Lung (tissue), 11 donors: ENCODE measurements at regions not wholly inside any gene's neighbourhood (a gene's known extent, or its start where the extent isn't known, plus 50 kb on each side); places are given as distances from the start of the nearest gene placed in this dataset.
A peak's percentile ranks its signal among the peaks of the same experiment; 100 is the strongest.

ENCODE experiments used
- ATAC-seq: fragments of 200-7000 bp; cut with Tn5 transposase; one replicate; pipeline ENCODE4 v1.9.1; 2020; ENCODE audit warnings: moderate number of reproducible peaks; ENCODE audit not compliant: insufficient read depth, low FRiP score
- DNase-seq, 3 donors: peaks; one replicate each; pipeline ENCODE4 v3.0.0-alpha.2; 2013 to 2017
- H3K27ac ChIP-seq, 2 donors: one replicate each; pipeline ENCODE4 v1.5.1; 2013; ENCODE audit warnings: mild to moderate bottlenecking in 2 of 2, moderate library complexity in 2 of 2, control low read depth in 1 of 2, inconsistent platforms in 1 of 2, low read depth in 1 of 2, low read length in 1 of 2
- H3K27me3 ChIP-seq, 3 donors: one replicate each; pipeline ENCODE4 v1.5.1; 2013; ENCODE audit warnings: low read length in 2 of 3; ENCODE audit not compliant: control insufficient read depth in 3 of 3, insufficient read depth in 3 of 3
- H3K36me3 ChIP-seq, 4 donors: one replicate each; pipeline ENCODE4 v1.5.1; 2013; ENCODE audit warnings: low read length in 4 of 4, mild to moderate bottlenecking in 1 of 4, moderate library complexity in 1 of 4; ENCODE audit not compliant: control insufficient read depth in 4 of 4, insufficient read depth in 4 of 4
- H3K4me1 ChIP-seq, 5 donors: one replicate each; pipeline ENCODE4 v1.5.1; 2013; ENCODE audit warnings: low read length in 5 of 5, mild to moderate bottlenecking in 2 of 5, moderate library complexity in 1 of 5; ENCODE audit not compliant: control insufficient read depth in 5 of 5, insufficient read depth in 5 of 5
- H3K4me3 ChIP-seq: one replicate; pipeline ENCODE4 v1.5.1; 2013; ENCODE audit warnings: mild to moderate bottlenecking, control low read depth, moderate library complexity
- H3K9ac ChIP-seq, 2 donors: one replicate each; pipeline ENCODE4 v1.5.1; 2013; ENCODE audit warnings: low read length in 2 of 2, control low read depth in 1 of 2; ENCODE audit not compliant: insufficient read depth in 1 of 2
- H3K9me3 ChIP-seq, 4 donors: one replicate each; pipeline ENCODE4 v1.5.1; 2013; ENCODE audit warnings: low read length in 3 of 4, mild to moderate bottlenecking in 1 of 4, moderate library complexity in 1 of 4; ENCODE audit not compliant: control insufficient read depth in 4 of 4, insufficient read depth in 3 of 4
- CTCF ChIP-seq: IDR thresholded peaks from 2 replicates; pipeline ENCODE4 v1.5.1; 2012; ENCODE audit warnings: mild to moderate bottlenecking; ENCODE audit errors: control extremely low read depth, extremely low read depth
- WGBS, 2 donors: extraction: QIAGEN DNeasy Blood & Tissue Kit; methylation state at CpG; one replicate each; pipeline ENCODE4 v1.1.7; 2013; 5-methylcytosine and 5-hydroxymethylcytosine counted together
- donor health status: control.
- donor health status: control.
- donor health status: Bipolar disorder and iron deficiency.
- donor health status: healthy.
- donor health status: DM: yes; HTN: yes; CAD: no.

- H3K36me3 ChIP-seq: no peaks in the 10 kb centered on the region
- peaks cover 0 to 2% (median 0%) of the 10 kb centered on the region in 4 donors for H3K9me3 ChIP-seq
- H3K27me3 ChIP-seq: no peaks in the 10 kb centered on the region
- no peak overlapping the region for H3K9ac ChIP-seq
- no peak overlapping the region for H3K4me3 ChIP-seq
- no peak for DNase-seq
- 90 to 93% methylated on average over 3 of the region's 3 CpGs for WGBS, 2 donors
- peaks cover 0 to 9% (median 2%) of the 10 kb centered on the region in 5 donors for H3K4me1 ChIP-seq
- TF ChIP-seq CTCF: no peak
- H3K27ac ChIP-seq: no peak overlapping the region
- ATAC-seq: no peak
Measured at GRCh38 chr20:10990625-10991382, 317.0 kb upstream of the JAG1 start.

GRCh38 chr20:10992731-10993130 is 318.9 kb upstream of the JAG1 start:
- peaks cover 0 to 9% (median 2%) of the 10 kb centered on the region in 5 donors for H3K4me1 ChIP-seq
- no peaks in the 10 kb centered on the region for H3K27me3 ChIP-seq
- no peaks in the 10 kb centered on the region for H3K36me3 ChIP-seq
- DNase-seq: peak in 2 of 3 donors; percentile 61 to 69
- H3K9ac ChIP-seq: no peak overlapping the region
- 61 to 79% methylated on average over 6 of the region's 6 CpGs for WGBS, 2 donors
- H3K27ac ChIP-seq: no peak overlapping the region
- ATAC-seq: no peak
- TF ChIP-seq CTCF: no peak
- peaks cover 0 to 2% (median 0%) of the 10 kb centered on the region in 4 donors for H3K9me3 ChIP-seq
- H3K4me3 ChIP-seq: no peak overlapping the region

DNA sequence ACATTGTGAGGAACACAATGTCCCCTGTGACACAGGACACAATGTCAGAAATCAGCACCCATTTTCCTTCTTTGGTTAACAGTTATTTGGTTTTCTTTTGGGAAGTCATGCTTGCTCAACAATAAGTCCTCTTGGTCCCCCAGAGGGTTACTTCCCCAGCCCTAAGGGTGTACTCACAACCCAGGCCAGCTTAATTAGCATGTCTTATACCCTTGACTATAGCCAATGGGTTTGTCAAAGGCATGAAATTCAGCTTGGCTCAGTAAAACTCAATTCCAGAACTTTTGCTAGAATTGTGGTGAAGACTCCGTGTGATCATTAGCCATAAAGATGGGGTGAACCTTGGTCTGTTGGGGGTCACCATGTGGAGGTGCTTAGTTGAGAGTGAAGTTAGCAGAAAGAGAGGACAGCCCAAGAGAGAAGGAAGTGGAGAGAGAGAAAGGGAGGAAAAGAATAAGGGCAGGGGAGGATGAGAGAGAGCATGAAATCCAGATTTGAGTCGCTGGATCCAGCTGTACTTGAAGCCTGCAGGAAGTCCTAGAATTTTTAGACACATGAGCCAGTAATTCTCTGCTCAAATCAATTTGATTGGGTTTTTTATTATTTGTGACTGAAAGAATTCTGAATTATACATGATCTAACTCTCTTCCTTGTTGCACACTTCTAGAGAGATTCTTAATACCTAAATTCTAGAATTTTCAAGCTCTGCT is 321.3 kb upstream of the JAG1 start:
- H3K27ac ChIP-seq: no peak overlapping the region
- H3K36me3 ChIP-seq: no peaks in the 10 kb centered on the region
- peaks cover 0 to 2% (median 0%) of the 10 kb centered on the region in 4 donors for H3K9me3 ChIP-seq
- ATAC-seq (no peak), DNase-seq (no peak)
- H3K4me1 ChIP-seq: peaks cover 0 to 9% (median 2%) of the 10 kb centered on the region in 5 donors
- WGBS, 2 donors: 95 to 97% methylated on average over 2 of the region's 2 CpGs
- H3K9ac ChIP-seq: no peak overlapping the region
- no peak for TF ChIP-seq CTCF
- no peaks in the 10 kb centered on the region for H3K27me3 ChIP-seq
- no peak overlapping the region for H3K4me3 ChIP-seq
